ENCODE measurements at regions not wholly inside any gene's neighbourhood (a gene's known extent, or its start where the extent isn't known, plus 50 kb on each side); places are given as distances from the start of the nearest gene placed in this dataset.

- TF ChIP-seq CTCF (IDR thresholded peaks at IDR 0.05) (no peak), POLR2A (IDR thresholded peaks at IDR 0.05) (no peak)
Measured at GRCh38 chr4:38467296-38467695, 196.7 kb upstream of the KLF3 start.
